HepG2 (cell line): ENCODE measurements at regions not wholly inside any gene's neighbourhood (a gene's known extent, or its start where the extent isn't known, plus 50 kb on each side); places are given as distances from the start of the nearest gene placed in this dataset.

Source experiments
- AHDC1 ChIP-seq: sonication (generic); formaldehyde crosslinking; IDR thresholded peaks from 2 replicates; pipeline ENCODE4 v1.5.1; 2020; ENCODE audit warnings: mild to moderate bottlenecking, missing genetic modification reagents, borderline replicate concordance
- CAMTA2 ChIP-seq: sonication (generic); formaldehyde crosslinking; IDR thresholded peaks from 2 replicates; pipeline ENCODE4 v1.4.0; 2020; ENCODE audit warnings: mild to moderate bottlenecking, missing genetic modification reagents, borderline replicate concordance
- CREB1 ChIP-seq, 2 experiments: fragments of 450-650 bp in 1 of 2; IDR thresholded peaks; 2 replicates each; pipeline ENCODE4 v1.6.1; 2016 to 2017; ENCODE audit warnings: control low read depth in 1 of 2, mild to moderate bottlenecking in 1 of 2, missing compliant biosample characterization in 1 of 2, missing genetic modification characterization in 1 of 2
- HMG20B ChIP-seq: conservative IDR thresholded peaks from 2 replicates; pipeline ENCODE4 v1.6.1; 2016; ENCODE audit warnings: missing genetic modification reagents, missing compliant biosample characterization
- IRF2 ChIP-seq: IDR thresholded peaks from 2 replicates; pipeline ENCODE4 v1.6.1; 2018; ENCODE audit warnings: missing genetic modification reagents, missing compliant biosample characterization
- MIER3 ChIP-seq: IDR thresholded peaks from 2 replicates; pipeline ENCODE4 v1.6.1; 2016; ENCODE audit warnings: missing compliant biosample characterization, borderline replicate concordance
- MIXL1 ChIP-seq: IDR thresholded peaks from 2 replicates; pipeline ENCODE4 v1.6.1; 2016
- PAXIP1 ChIP-seq: sonication (generic); formaldehyde crosslinking; conservative IDR thresholded peaks from 2 replicates; pipeline ENCODE4 v1.4.0; 2020; ENCODE audit warnings: mild to moderate bottlenecking, missing genetic modification reagents, moderate library complexity
- POGZ ChIP-seq: sonication (generic); formaldehyde crosslinking; IDR thresholded peaks from 2 replicates; pipeline ENCODE4 v1.4.0; 2020; ENCODE audit warnings: mild to moderate bottlenecking, missing genetic modification reagents
- SNAI1 ChIP-seq: sonication (generic); formaldehyde crosslinking; IDR thresholded peaks from 2 replicates; pipeline ENCODE4 v1.5.0; 2020; ENCODE audit warnings: mild to moderate bottlenecking, missing genetic modification reagents, borderline replicate concordance
- SOX6 ChIP-seq, 2 experiments: fragments of 450-650 bp in 1 of 2; sonication (generic) in 1 of 2; formaldehyde crosslinking in 1 of 2; IDR thresholded peaks; 2 replicates each; pipeline versions ENCODE4 v1.4.0 to v1.6.1; 2017 to 2020; ENCODE audit warnings: antibody characterized with exemption in 1 of 2, mild to moderate bottlenecking in 1 of 2, missing genetic modification reagents in 1 of 2
- TP53 ChIP-seq: sonication (generic); formaldehyde crosslinking; conservative IDR thresholded peaks from 2 replicates; pipeline ENCODE4 v1.4.0; 2020; ENCODE audit warnings: missing genetic modification reagents
- ZMAT3 ChIP-seq: sonication (generic); formaldehyde crosslinking; conservative IDR thresholded peaks from 2 replicates; pipeline ENCODE4 v1.7.0; 2021; ENCODE audit warnings: missing genetic modification reagents
- ZMYM3 ChIP-seq: sonication (generic); formaldehyde crosslinking; IDR thresholded peaks from 2 replicates; pipeline ENCODE4 v1.5.1; 2020; ENCODE audit warnings: mild to moderate bottlenecking, missing genetic modification reagents
- ZNF552 ChIP-seq: sonication (generic); formaldehyde crosslinking; IDR thresholded peaks from 2 replicates; pipeline ENCODE4 v1.9.0; 2022; ENCODE audit warnings: missing genetic modification reagents, mild to moderate bottlenecking, borderline replicate concordance
- ZNF83 ChIP-seq: sonication (generic); formaldehyde crosslinking; IDR thresholded peaks from 2 replicates; pipeline ENCODE4 v1.4.0; 2020; ENCODE audit warnings: missing genetic modification reagents, mild to moderate bottlenecking, borderline replicate concordance
- TF ChIP-seq, protein P1 (sequence below): IDR thresholded peaks from 2 replicates; pipeline ENCODE4 v1.6.1; 2012; ENCODE audit warnings: low read length, improper control_type of control experiment

GRCh38 chr10:30538086-30538485 is 91.5 kb downstream of the LYZL2 start (continued):
- TF ChIP-seq AHDC1 (CRISPR knock-in tag), result peak; percentile 65; the same call in 1 of the 2 replicates
- TF ChIP-seq, protein P1, sequence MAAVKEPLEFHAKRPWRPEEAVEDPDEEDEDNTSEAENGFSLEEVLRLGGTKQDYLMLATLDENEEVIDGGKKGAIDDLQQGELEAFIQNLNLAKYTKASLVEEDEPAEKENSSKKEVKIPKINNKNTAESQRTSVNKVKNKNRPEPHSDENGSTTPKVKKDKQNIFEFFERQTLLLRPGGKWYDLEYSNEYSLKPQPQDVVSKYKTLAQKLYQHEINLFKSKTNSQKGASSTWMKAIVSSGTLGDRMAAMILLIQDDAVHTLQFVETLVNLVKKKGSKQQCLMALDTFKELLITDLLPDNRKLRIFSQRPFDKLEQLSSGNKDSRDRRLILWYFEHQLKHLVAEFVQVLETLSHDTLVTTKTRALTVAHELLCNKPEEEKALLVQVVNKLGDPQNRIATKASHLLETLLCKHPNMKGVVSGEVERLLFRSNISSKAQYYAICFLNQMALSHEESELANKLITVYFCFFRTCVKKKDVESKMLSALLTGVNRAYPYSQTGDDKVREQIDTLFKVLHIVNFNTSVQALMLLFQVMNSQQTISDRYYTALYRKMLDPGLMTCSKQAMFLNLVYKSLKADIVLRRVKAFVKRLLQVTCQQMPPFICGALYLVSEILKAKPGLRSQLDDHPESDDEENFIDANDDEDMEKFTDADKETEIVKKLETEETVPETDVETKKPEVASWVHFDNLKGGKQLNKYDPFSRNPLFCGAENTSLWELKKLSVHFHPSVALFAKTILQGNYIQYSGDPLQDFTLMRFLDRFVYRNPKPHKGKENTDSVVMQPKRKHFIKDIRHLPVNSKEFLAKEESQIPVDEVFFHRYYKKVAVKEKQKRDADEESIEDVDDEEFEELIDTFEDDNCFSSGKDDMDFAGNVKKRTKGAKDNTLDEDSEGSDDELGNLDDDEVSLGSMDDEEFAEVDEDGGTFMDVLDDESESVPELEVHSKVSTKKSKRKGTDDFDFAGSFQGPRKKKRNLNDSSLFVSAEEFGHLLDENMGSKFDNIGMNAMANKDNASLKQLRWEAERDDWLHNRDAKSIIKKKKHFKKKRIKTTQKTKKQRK, result no peak
- no peak for TF ChIP-seq ZNF83 (CRISPR knock-in tag)
- no peak for TF ChIP-seq SOX6 (IDR thresholded peaks at IDR 0.05)
- TF ChIP-seq SOX6 (CRISPR knock-in tag; IDR thresholded peaks at IDR 0.05), result peak; percentile 75
- no peak for TF ChIP-seq CREB1 (IDR thresholded peaks at IDR 0.05)
- TF ChIP-seq CREB1 (CRISPR knock-in tag; IDR thresholded peaks at IDR 0.05), result 0 out of 2 replicates have a peak, but pooled peaks have one; percentile 33
- TF ChIP-seq HMG20B (CRISPR knock-in tag), result 0 out of 2 replicates have a peak, but pooled peaks have one; percentile 18
- peak; percentile 69; the same call in 1 of the 2 replicates for TF ChIP-seq PAXIP1 (CRISPR knock-in tag)
- TF ChIP-seq ZNF552 (CRISPR knock-in tag), result no peak
- peak; percentile 76; the same call in 1 of the 2 replicates for TF ChIP-seq IRF2 (CRISPR knock-in tag)
- TF ChIP-seq SNAI1 (CRISPR knock-in tag), result no peak
- no peak for TF ChIP-seq TP53 (CRISPR knock-in tag)
- peak; percentile 77 for TF ChIP-seq POGZ
- peak; percentile 49; the same call in 1 of the 2 replicates for TF ChIP-seq MIER3 (CRISPR knock-in tag)
- no peak for TF ChIP-seq ZMAT3 (CRISPR knock-in tag)
- TF ChIP-seq ZMYM3 (CRISPR knock-in tag), result peak; percentile 52; the same call in 1 of the 2 replicates
- TF ChIP-seq MIXL1 (CRISPR knock-in tag), result peak; percentile 86
- TF ChIP-seq CAMTA2 (CRISPR knock-in tag), result no peak
